ENCODE measurements at regions not wholly inside any gene's neighbourhood (a gene's known extent, or its start where the extent isn't known, plus 50 kb on each side); places are given as distances from the start of the nearest gene placed in this dataset.

- 54 to 63% methylated on average over 1 to 2 of the region's 2 CpGs for WGBS, 2 donors
- no peak for TF ChIP-seq POLR2A (IDR thresholded peaks at IDR 0.05)
- TF ChIP-seq POLR2AphosphoS5 (IDR thresholded peaks at IDR 0.05): no peak
- no peak for TF ChIP-seq CTCF (IDR thresholded peaks at IDR 0.05)
- TF ChIP-seq EP300 (IDR thresholded peaks at IDR 0.05): no peak
Measured at GRCh38 chr14:22456998-22457594, 131.9 kb downstream of the DAD1 start.

GRCh38 chr14:22456421-22456820 is 132.6 kb downstream of the DAD1 start:
- no peak overlapping the region for H3K27ac ChIP-seq
- TF ChIP-seq POLR2A (IDR thresholded peaks at IDR 0.05) (no peak), CTCF (IDR thresholded peaks at IDR 0.05) (no peak), EP300 (IDR thresholded peaks at IDR 0.05) (no peak)

More at GRCh38 chr14:22456998-22457594, 131.9 kb downstream of the DAD1 start:
- Histone ChIP-seq H3K36me3 (no peaks in the 10 kb centered on the region), H3K27me3 (no peaks in the 10 kb centered on the region), H3K4me3 (no peak overlapping the region), H3K9me3 (no peaks in the 10 kb centered on the region), H3K27ac (no peak overlapping the region), H3K4me1 (peaks cover 0 to 12% (median 5%) of the 10 kb centered on the region in 4 donors)
- no peak for ATAC-seq (ENCODE audit: low FRiP score in 2 of 2)
- DNase-seq: no peak

GRCh38 chr14:22452330-22452729 is 136.7 kb downstream of the DAD1 start:
- 80 to 90% methylated on average over 4 of the region's 4 CpGs for WGBS, 2 donors
- TF ChIP-seq EP300 (IDR thresholded peaks at IDR 0.05) (no peak), POLR2A (IDR thresholded peaks at IDR 0.05) (no peak), POLR2AphosphoS5 (IDR thresholded peaks at IDR 0.05) (no peak), CTCF (IDR thresholded peaks at IDR 0.05) (no peak)
- ATAC-seq (ENCODE audit: low FRiP score in 2 of 2): no peak

More at GRCh38 chr14:22456421-22456820, 132.6 kb downstream of the DAD1 start:
- H3K4me3 ChIP-seq: no peak overlapping the region
- H3K27me3 ChIP-seq: no peaks in the 10 kb centered on the region
- H3K4me1 ChIP-seq: peaks cover 0 to 12% (median 5%) of the 10 kb centered on the region in 4 donors
- DNase-seq (no peak), ATAC-seq (ENCODE audit: low FRiP score in 2 of 2) (no peak)
- H3K36me3 ChIP-seq: no peaks in the 10 kb centered on the region
- 85 to 94% methylated on average over 3 of the region's 3 CpGs for WGBS, 2 donors
- no peaks in the 10 kb centered on the region for H3K9me3 ChIP-seq

GRCh38 chr14:22450266-22450665 is 138.8 kb downstream of the DAD1 start:
- Histone ChIP-seq H3K9me3 (no peaks in the 10 kb centered on the region), H3K27me3 (no peaks in the 10 kb centered on the region), H3K27ac (no peak overlapping the region), H3K36me3 (no peaks in the 10 kb centered on the region), H3K4me3 (peak overlapping the region in 1 of 4 donors; percentile 5), H3K4me1 (peaks cover 0 to 4% (median 0%) of the 10 kb centered on the region in 4 donors)
- TF ChIP-seq EP300 (IDR thresholded peaks at IDR 0.05) (no peak), POLR2A (IDR thresholded peaks at IDR 0.05) (no peak), POLR2AphosphoS5 (IDR thresholded peaks at IDR 0.05) (no peak), CTCF (IDR thresholded peaks at IDR 0.05) (no peak)
- DNase-seq: no peak
- no peak for ATAC-seq (ENCODE audit: low FRiP score in 2 of 2)
- WGBS, 2 donors: 68 to 69% methylated on average over 6 to 7 of the region's 7 CpGs

More at GRCh38 chr14:22452330-22452729, 136.7 kb downstream of the DAD1 start:
- Histone ChIP-seq H3K27me3 (no peaks in the 10 kb centered on the region), H3K4me3 (no peak overlapping the region), H3K36me3 (no peaks in the 10 kb centered on the region), H3K4me1 (peaks cover 0 to 4% (median 0%) of the 10 kb centered on the region in 4 donors), H3K27ac (no peak overlapping the region), H3K9me3 (no peaks in the 10 kb centered on the region)
- DNase-seq: no peak

- no peaks in the 10 kb centered on the region for H3K36me3 ChIP-seq
- ATAC-seq (ENCODE audit: low FRiP score in 2 of 2): no peak
- no peaks in the 10 kb centered on the region for H3K27me3 ChIP-seq
- TF ChIP-seq POLR2A (IDR thresholded peaks at IDR 0.05) (no peak), CTCF (IDR thresholded peaks at IDR 0.05) (no peak), EP300 (IDR thresholded peaks at IDR 0.05) (no peak), POLR2AphosphoS5 (IDR thresholded peaks at IDR 0.05) (no peak)
- no peaks in the 10 kb centered on the region for H3K9me3 ChIP-seq
- H3K4me1 ChIP-seq: peaks cover 0 to 4% (median 0%) of the 10 kb centered on the region in 4 donors
- WGBS, 2 donors: 89 to 91% methylated on average over 2 of the region's 2 CpGs
- H3K27ac ChIP-seq: peak overlapping the region in 2 of 4 donors; percentile 2 to 28
- H3K4me3 ChIP-seq: no peak overlapping the region
- no peak for DNase-seq
Measured at GRCh38 chr14:22449600-22449905, 139.5 kb downstream of the DAD1 start.

All from upper lobe of left lung (tissue), 6 donors.